IMR-90 (cell line): ENCODE measurements at regions not wholly inside any gene's neighbourhood (a gene's known extent, or its start where the extent isn't known, plus 50 kb on each side); places are given as distances from the start of the nearest gene placed in this dataset.

Experiments
- ATAC-seq: fragments of 200-7000 bp; cut with Tn5 transposase; 2 replicates; pipeline ENCODE4 v1.9.1; 2020; ENCODE audit warnings: low read depth, mild to moderate bottlenecking, moderate library complexity
- BruUV-seq: library from RNA; stranded (reverse); fragments of 400-500 nt; replicated peaks from 2 replicates; lab custom pipeline; 2021; lab: Mats Ljungman, UMichigan
- CTCF ChIA-PET: fragments of 300-600 bp; formaldehyde crosslinking; extraction: SDS; loops from one replicate; lab custom pipeline; 2021; ENCODE audit warnings: antibody characterized with exemption; lab: Yijun Ruan, JAX
- POLR2A ChIA-PET: fragments of 300-600 bp; sonication (Branson Sonifier 250); formaldehyde crosslinking; loops from one replicate; lab custom pipeline; 2022; ENCODE audit warnings: antibody characterized with exemption; ENCODE audit not compliant: unreplicated experiment; lab: Charles Lee
- DNase-seq: peaks from one replicate; pipeline ENCODE4 v3.0.0; 2013
- H2AFZ ChIP-seq: replicated peaks from 2 replicates; pipeline ENCODE3; 2013; ENCODE audit warnings: low read length, mild to moderate bottlenecking; ENCODE audit not compliant: poor library complexity
- H2AK5ac ChIP-seq: 2 replicates; pipeline ENCODE4 v1.6.1; 2013; ENCODE audit warnings: low read depth, low read length, inconsistent platforms
- H2AK9ac ChIP-seq: replicated peaks from 2 replicates; pipeline ENCODE3; 2013; ENCODE audit warnings: mild to moderate bottlenecking, low read depth, low read length, moderate library complexity; ENCODE audit not compliant: poor library complexity
- H2BK120ac ChIP-seq: 2 replicates; pipeline ENCODE4 v1.6.1; 2013; ENCODE audit warnings: low read depth, low read length, inconsistent platforms
- H2BK15ac ChIP-seq: 3 replicates; pipeline ENCODE4 v1.6.1; 2013; ENCODE audit warnings: low read depth, low read length, inconsistent platforms
- H2BK20ac ChIP-seq: 2 replicates; pipeline ENCODE4 v1.6.1; 2013; ENCODE audit warnings: low read depth, mild to moderate bottlenecking, inconsistent platforms, low read length, moderate library complexity
- H2BK5ac ChIP-seq: 2 replicates; pipeline ENCODE4 v1.6.1; 2013; ENCODE audit warnings: mild to moderate bottlenecking, low read depth, low read length, inconsistent platforms; ENCODE audit not compliant: poor library complexity, severe bottlenecking
- H3K14ac ChIP-seq: replicated peaks from 2 replicates; pipeline ENCODE4 v1.6.1; 2013; ENCODE audit warnings: low read depth, low read length, inconsistent platforms
- H3K18ac ChIP-seq: 2 replicates; pipeline ENCODE4 v1.6.1; 2013; ENCODE audit warnings: low read depth, low read length, control low read depth
- H3K23ac ChIP-seq: 2 replicates; pipeline ENCODE4 v1.6.1; 2013; ENCODE audit warnings: low read depth, low read length, inconsistent platforms
- H3K27ac ChIP-seq: 2 replicates; pipeline ENCODE4 v1.5.1; 2013; ENCODE audit warnings: mild to moderate bottlenecking, control low read depth, low read length; ENCODE audit not compliant: insufficient read depth
- H3K27me3 ChIP-seq: 2 replicates; pipeline ENCODE4 v1.6.1; 2013; ENCODE audit warnings: low read length; ENCODE audit not compliant: control insufficient read depth, insufficient read depth
- H3K36me3 ChIP-seq: 2 replicates; pipeline ENCODE4 v1.6.1; 2013; ENCODE audit warnings: low read length, mixed read lengths; ENCODE audit not compliant: control insufficient read depth, insufficient read depth
- H3K4ac ChIP-seq: 2 replicates; pipeline ENCODE4 v1.6.1; 2013; ENCODE audit warnings: low read depth, low read length, inconsistent platforms
- H3K4me1 ChIP-seq: 2 replicates; pipeline ENCODE4 v1.6.1; 2013; ENCODE audit warnings: low read length, mixed read lengths; ENCODE audit not compliant: control insufficient read depth, insufficient read depth
- H3K4me2 ChIP-seq: 2 replicates; pipeline ENCODE4 v1.6.1; 2013; ENCODE audit warnings: low read depth, mild to moderate bottlenecking, control low read depth, low read length, moderate library complexity
- H3K4me3 ChIP-seq: 2 replicates; pipeline ENCODE4 v1.5.1; 2013; ENCODE audit warnings: low read depth, mild to moderate bottlenecking, control low read depth, low read length, moderate library complexity; ENCODE audit not compliant: insufficient read depth
- H3K56ac ChIP-seq: 2 replicates; pipeline ENCODE4 v1.6.1; 2013; ENCODE audit warnings: low read length, inconsistent platforms; ENCODE audit not compliant: insufficient read depth; ENCODE audit errors: extremely low read depth
- H3K79me1 ChIP-seq, 2 experiments: 2 replicates each; pipeline ENCODE4 v1.6.1; 2013; ENCODE audit warnings: low read length in 2 of 2, inconsistent platforms in 1 of 2, low read depth in 1 of 2
- H3K9ac ChIP-seq: 2 replicates; pipeline ENCODE4 v1.6.1; 2013; ENCODE audit warnings: low read depth, low read length, control low read depth
- H3K9me1 ChIP-seq: 2 replicates; pipeline ENCODE4 v1.6.1; 2013; ENCODE audit warnings: low read length, inconsistent platforms; ENCODE audit not compliant: insufficient read depth
- H3K9me3 ChIP-seq: 2 replicates; pipeline ENCODE4 v1.6.1; 2013; ENCODE audit warnings: low read length; ENCODE audit not compliant: control insufficient read depth, insufficient read depth
- H4K20me1 ChIP-seq: 2 replicates; pipeline ENCODE4 v1.6.1; 2013; ENCODE audit warnings: low read length, inconsistent platforms; ENCODE audit not compliant: insufficient read depth
- H4K5ac ChIP-seq: 2 replicates; pipeline ENCODE4 v1.6.1; 2013; ENCODE audit warnings: mild to moderate bottlenecking, low read depth, low read length, control low read depth
- H4K8ac ChIP-seq, 2 experiments: 2 replicates each; pipeline ENCODE4 v1.6.1; 2013; ENCODE audit warnings: low read depth in 2 of 2, low read length in 2 of 2, control low read depth in 1 of 2, inconsistent platforms in 1 of 2
- H4K91ac ChIP-seq: 2 replicates; pipeline ENCODE4 v1.6.1; 2013; ENCODE audit warnings: low read depth, low read length, inconsistent platforms; ENCODE audit not compliant: insufficient read depth
- CEBPB ChIP-seq: IDR thresholded peaks from 2 replicates; pipeline ENCODE4 v1.6.1; 2012; ENCODE audit warnings: low read depth, low read length, improper control_type of control experiment
- CHD1 ChIP-seq: IDR thresholded peaks from 2 replicates; pipeline ENCODE4 v1.6.1; 2012; ENCODE audit warnings: low read depth, low read length, improper control_type of control experiment
- FOS ChIP-seq: fragments of 150-350 bp; IDR thresholded peaks from 2 replicates; pipeline ENCODE4 v1.6.1; 2016; ENCODE audit warnings: low read depth, low read length
- MXI1 ChIP-seq: IDR thresholded peaks from 2 replicates; pipeline ENCODE4 v1.6.1; 2012; ENCODE audit warnings: low read depth, mild to moderate bottlenecking, low read length, moderate library complexity, borderline replicate concordance
- NFE2L2 ChIP-seq: fragments of 150-350 bp; IDR thresholded peaks from 2 replicates; pipeline ENCODE4 v1.6.1; 2016; ENCODE audit warnings: low read depth, mild to moderate bottlenecking, low read length
- POLR2A ChIP-seq: IDR thresholded peaks from 2 replicates; pipeline ENCODE4 v1.6.1; 2012; ENCODE audit warnings: mild to moderate bottlenecking, low read depth, low read length
- RCOR1 ChIP-seq: IDR thresholded peaks from 2 replicates; pipeline ENCODE4 v1.6.1; 2012; ENCODE audit warnings: mild to moderate bottlenecking, low read length, improper control_type of control experiment; ENCODE audit not compliant: insufficient replicate concordance
- RFX5 ChIP-seq: IDR thresholded peaks from 2 replicates; pipeline ENCODE4 v1.8.0; 2012; ENCODE audit warnings: low read depth, mild to moderate bottlenecking, low read length, moderate library complexity
- SMC3 ChIP-seq: fragments of 150-350 bp; IDR thresholded peaks from 2 replicates; pipeline ENCODE4 v1.6.1; 2016; ENCODE audit warnings: low read depth, mild to moderate bottlenecking, antibody characterized with exemption, low read length, moderate library complexity
- WGBS, 2 experiments: methylation state at CpG; one replicate each; pipeline versions ENCODE4 v1.1.5 to v1.1.7; 2013; ENCODE audit warnings: missing lambda C conversion rate in 2 of 2; ENCODE audit not compliant: insufficient read length in 1 of 2; ENCODE audit errors: extremely low coverage in 2 of 2; 5-methylcytosine and 5-hydroxymethylcytosine counted together
- dilution Hi-C: fragments of 300-500 bp; cut with HindIII; formaldehyde crosslinking; loops from one replicate; pipeline ENCODE4 v1.14.3; 2018; ENCODE audit warnings: low sequenced_read_pairs; ENCODE audit not compliant: unreplicated experiment
- in situ Hi-C: fragments of 300-500 bp; cut with MboI; formaldehyde crosslinking; loops from 3 replicates; pipeline ENCODE4 v1.14.3; 2019; ENCODE audit warnings: low sequenced_read_pairs, inconsistent platforms, mixed read lengths
- intact Hi-C: fragments of 100-400 bp; cut with micrococcal nuclease; formaldehyde crosslinking; loops from 2 replicates; pipeline ENCODE4 v1.10.0; 2022
- TF ChIP-seq, protein P1 (sequence below): fragments of 150-350 bp; IDR thresholded peaks from 2 replicates; pipeline ENCODE4 v1.6.1; 2016; ENCODE audit warnings: low read depth, mild to moderate bottlenecking, low read length, moderate library complexity, borderline replicate concordance

GRCh38 chr2:122531290-122532071, 776.0 kb downstream of the TSN start:
- POLR2A ChIA-PET = no interaction called here
- Histone ChIP-seq H3K14ac (no peak overlapping the region), H3K4me2 (no peak overlapping the region), H2BK15ac (no peak overlapping the region), H3K36me3 (no peaks in the 10 kb centered on the region), H2AFZ (no peak overlapping the region), H2BK5ac (no peak overlapping the region), H3K18ac (no peak overlapping the region), H3K4me3 (no peak overlapping the region), H4K91ac (no peak overlapping the region), H2AK9ac (no peak overlapping the region), H3K79me1 (no peaks in the 10 kb centered on the region), H2AK5ac (no peak overlapping the region), H3K9me1 (no peaks in the 10 kb centered on the region), H3K27me3 (no peaks in the 10 kb centered on the region), H4K8ac (no peak overlapping the region), H3K9ac (no peak overlapping the region), H4K5ac (no peak overlapping the region), H3K27ac (no peak overlapping the region), H3K4me1 (no peaks in the 10 kb centered on the region), H2BK20ac (no peak overlapping the region), H3K23ac (no peak overlapping the region), H3K56ac (no peak overlapping the region), H4K20me1 (no peaks in the 10 kb centered on the region), H2BK120ac (no peak overlapping the region), H3K9me3 (peaks cover 8% of the 10 kb centered on the region; the same call in 1 of the 2 replicates), H3K4ac (no peak overlapping the region)
- TF ChIP-seq, protein P1, sequence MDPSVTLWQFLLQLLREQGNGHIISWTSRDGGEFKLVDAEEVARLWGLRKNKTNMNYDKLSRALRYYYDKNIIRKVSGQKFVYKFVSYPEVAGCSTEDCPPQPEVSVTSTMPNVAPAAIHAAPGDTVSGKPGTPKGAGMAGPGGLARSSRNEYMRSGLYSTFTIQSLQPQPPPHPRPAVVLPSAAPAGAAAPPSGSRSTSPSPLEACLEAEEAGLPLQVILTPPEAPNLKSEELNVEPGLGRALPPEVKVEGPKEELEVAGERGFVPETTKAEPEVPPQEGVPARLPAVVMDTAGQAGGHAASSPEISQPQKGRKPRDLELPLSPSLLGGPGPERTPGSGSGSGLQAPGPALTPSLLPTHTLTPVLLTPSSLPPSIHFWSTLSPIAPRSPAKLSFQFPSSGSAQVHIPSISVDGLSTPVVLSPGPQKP = no peak
- no peak for TF ChIP-seq RFX5
- TF ChIP-seq NFE2L2 = no peak
- no peak for TF ChIP-seq FOS
- no peak for TF ChIP-seq SMC3
- TF ChIP-seq CHD1 = no peak
- no peak for TF ChIP-seq CEBPB
- TF ChIP-seq MXI1 = no peak
- no peak for TF ChIP-seq RCOR1
- no peak for TF ChIP-seq POLR2A
- in situ Hi-C loops (no loop called here), dilution Hi-C loops (no loop called here), intact Hi-C loops (no loop called here)
- no CpG with 5 or more reads among the region's 15 CpGs for WGBS, 2 experiments
- ATAC-seq (no peak), DNase-seq (no peak)
- no TSS peak for BruUV-seq
- CTCF ChIA-PET = no interaction called here
